Heart left ventricle (tissue), 16 donors: ENCODE measurements at regions not wholly inside any gene's neighbourhood (a gene's known extent, or its start where the extent isn't known, plus 50 kb on each side); places are given as distances from the start of the nearest gene placed in this dataset.

ENCODE experiments used
- ATAC-seq, 4 donors: fragments of 200-7000 bp; cut with Tn5 transposase; one replicate each; pipeline ENCODE4 v1.9.1; 2020 to 2022; ENCODE audit warnings: moderate library complexity in 4 of 4, mild to moderate bottlenecking in 3 of 4, moderate number of reproducible peaks in 1 of 4
- DNase-seq, 5 donors: peaks; one replicate each; pipeline ENCODE4 v3.0.0-alpha.2; 2020
- H3K27ac ChIP-seq, 12 donors: fragments of 200-600 bp; sonication (generic) in 4 of 12; one replicate each; pipeline versions ENCODE4 v1.5.0 to v1.8.0; 2016 to 2022; ENCODE audit warnings: mild to moderate bottlenecking in 2 of 12
- H3K27me3 ChIP-seq, 9 donors: fragments of 200-600 bp; sonication (generic) in 2 of 9; one replicate each; pipeline versions ENCODE4 v1.5.1 to v1.8.0; 2016 to 2022; ENCODE audit warnings: mild to moderate bottlenecking in 3 of 9
- H3K36me3 ChIP-seq, 9 donors: fragments of 200-600 bp; sonication (generic) in 2 of 9; one replicate each; pipeline versions ENCODE4 v1.5.0 to v1.8.0; 2018 to 2022; ENCODE audit warnings: mild to moderate bottlenecking in 2 of 9
- H3K4me1 ChIP-seq, 12 donors: fragments of 200-600 bp; sonication (generic) in 4 of 12; one replicate each; pipeline versions ENCODE4 v1.5.0 to v1.8.0; 2016 to 2022; ENCODE audit warnings: mild to moderate bottlenecking in 3 of 12
- H3K4me3 ChIP-seq, 12 donors: fragments of 200-600 bp; sonication (generic) in 4 of 12; one replicate each; pipeline versions ENCODE4 v1.5.0 to v1.8.0; 2017 to 2022; ENCODE audit warnings: mild to moderate bottlenecking in 9 of 12, moderate library complexity in 4 of 12
- H3K9me3 ChIP-seq, 12 donors: fragments of 200-600 bp; sonication (generic) in 4 of 12; one replicate each; pipeline versions ENCODE4 v1.5.0 to v1.8.0; 2016 to 2022; ENCODE audit warnings: mild to moderate bottlenecking in 1 of 12
- CTCF ChIP-seq, 12 donors: fragments of 200-600 bp; sonication (generic) in 4 of 12; IDR thresholded peaks; one replicate each; pipeline versions ENCODE4 v1.5.0 to v1.8.0; 2018 to 2022; ENCODE audit warnings: antibody characterized with exemption in 12 of 12, mild to moderate bottlenecking in 5 of 12
- POLR2A ChIP-seq, 2 donors: fragments of 450-650 bp; IDR thresholded peaks; one replicate each; pipeline ENCODE4 v1.6.1; 2017; ENCODE audit warnings: antibody characterized with exemption in 2 of 2, mild to moderate bottlenecking in 2 of 2, moderate library complexity in 2 of 2
- WGBS, 4 donors: extraction: QIAGEN DNeasy Blood & Tissue Kit in 2 of 4; methylation state at CpG; one replicate each; pipeline versions ENCODE4 v1.1.5 to v1.1.7; 2013 to 2018; 5-methylcytosine and 5-hydroxymethylcytosine counted together
- intact Hi-C, 10 donors: fragments of 100-400 bp; cut with DNase I; formaldehyde crosslinking; loops; one replicate each; pipeline versions ENCODE4 v1.11.1 to v1.14.2; 2022
- donor health status: ischemic (EF 13 %, LVEDD 7.1; RV severe dilation, severe dysfunction).
- donor health status: healthy with polysubstance abuse.
- donor health status: DM: no; HTN: yes; CAD: no.
- donor health status: DM: no; HTN: no; CAD: no.
- donor health status: ischemic (EF 25% LVEDD 6.9; RV normal size, moderate dysfunction).
- donor health status: ischemic (EF 25% LVEDD 5.7; RV mildly dilated, moderate dysfunction).
- donor health status: healthy.
- donor health status: DM: yes; HTN: yes; CAD: no.
- donor health status: ischemic (EF 35%, LVEDD 5.7; RV mildly dilated, moderate dysfunction).
- donor health status: nonischemic (EF 11% LVEDD 7.7; RV severe dilation, severe dysfunction).
- donor health status: DM: yes; HTN: yes; CAD: no.
- donor health status: PGD.
- donor health status: ischemic (EF 29% LVEDD 5.4; RV normal size, mild dysfunction).
- donor health status: nonischemic (EF 23%, LVEDD 6.1; RV moderate dilation, normal function).

DNA sequence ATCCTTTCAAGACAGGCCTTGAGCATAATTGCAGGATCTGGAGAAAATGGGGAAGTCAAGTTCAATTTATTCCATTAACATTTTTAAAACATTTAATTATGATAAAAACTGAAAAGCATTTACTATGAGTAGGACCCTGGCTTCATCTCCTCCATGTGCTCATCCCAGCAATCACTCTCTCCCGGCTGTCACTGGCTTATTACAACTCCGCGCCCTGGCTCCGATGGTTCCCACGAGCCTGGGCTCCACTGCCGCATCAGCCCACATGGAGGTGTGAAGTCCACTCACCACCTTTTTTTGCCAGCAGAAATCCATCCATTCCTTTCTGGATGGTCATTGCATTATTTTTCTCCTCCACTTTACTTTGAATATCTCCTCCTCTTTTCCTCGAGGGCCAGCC is 194.4 kb downstream of the EMP1 start:
- intact Hi-C loops: no loop called here
- H3K9me3 ChIP-seq: no peaks in the 10 kb centered on the region
- 71 to 82% (median 78%) methylated on average over 7 of the region's 7 CpGs for WGBS, 4 donors
- no peak for TF ChIP-seq POLR2A (IDR thresholded peaks at IDR 0.05)
- no peak for TF ChIP-seq CTCF (IDR thresholded peaks at IDR 0.05)
- no peak for DNase-seq
- H3K4me1 ChIP-seq: peaks cover 0 to 12% (median 4%) of the 10 kb centered on the region in 12 donors
- no peak for ATAC-seq
- H3K27me3 ChIP-seq: peaks cover 0 to 3% (median 0%) of the 10 kb centered on the region in 9 donors
- H3K27ac ChIP-seq: peak overlapping the region in 3 of 12 donors; percentile 5 to 64 (median 47)
- H3K36me3 ChIP-seq: no peaks in the 10 kb centered on the region
- H3K4me3 ChIP-seq: no peak overlapping the region

DNA sequence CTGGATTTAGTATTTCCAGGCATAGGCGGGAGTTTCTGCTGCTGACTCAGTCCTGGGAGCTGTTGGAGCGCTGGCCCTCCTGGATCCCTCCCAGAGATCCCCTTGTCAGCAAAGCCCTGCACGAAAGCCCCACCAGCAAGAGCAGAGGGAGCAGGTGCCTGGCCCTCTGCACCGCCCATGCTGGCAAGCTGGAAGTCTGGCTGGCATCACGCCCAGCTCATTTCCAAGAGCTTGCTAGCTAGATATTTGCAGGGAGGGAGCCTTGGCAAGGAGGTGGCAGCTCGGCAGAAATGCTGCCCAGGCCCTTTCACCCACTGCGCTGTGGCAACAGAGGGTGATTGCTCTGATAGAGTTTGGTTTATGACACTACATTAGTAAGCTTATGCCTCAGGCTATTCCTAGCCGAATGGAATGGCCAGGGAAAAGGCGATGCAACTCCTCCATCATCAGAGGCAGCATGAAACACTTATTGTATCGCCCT is 193.9 kb downstream of the EMP1 start:
- DNase-seq (peak; percentile 81 to 93 (median 89)), ATAC-seq (peak; percentile 97 to 100 (median 99))
- H3K9me3 ChIP-seq: no peaks in the 10 kb centered on the region
- TF ChIP-seq CTCF (IDR thresholded peaks at IDR 0.05): no peak
- TF ChIP-seq POLR2A (IDR thresholded peaks at IDR 0.05): no peak
- no peak overlapping the region for H3K4me3 ChIP-seq
- peaks cover 0 to 6% (median 0%) of the 10 kb centered on the region in 9 donors for H3K27me3 ChIP-seq
- peaks cover 0 to 12% (median 4%) of the 10 kb centered on the region in 12 donors for H3K4me1 ChIP-seq
- H3K27ac ChIP-seq: peak overlapping the region in 4 of 12 donors; percentile 5 to 64 (median 28)
- intact Hi-C loops: no loop called here
- 33 to 52% (median 41%) methylated on average over 9 to 10 of the region's 10 CpGs for WGBS, 4 donors
- no peaks in the 10 kb centered on the region for H3K36me3 ChIP-seq

DNA sequence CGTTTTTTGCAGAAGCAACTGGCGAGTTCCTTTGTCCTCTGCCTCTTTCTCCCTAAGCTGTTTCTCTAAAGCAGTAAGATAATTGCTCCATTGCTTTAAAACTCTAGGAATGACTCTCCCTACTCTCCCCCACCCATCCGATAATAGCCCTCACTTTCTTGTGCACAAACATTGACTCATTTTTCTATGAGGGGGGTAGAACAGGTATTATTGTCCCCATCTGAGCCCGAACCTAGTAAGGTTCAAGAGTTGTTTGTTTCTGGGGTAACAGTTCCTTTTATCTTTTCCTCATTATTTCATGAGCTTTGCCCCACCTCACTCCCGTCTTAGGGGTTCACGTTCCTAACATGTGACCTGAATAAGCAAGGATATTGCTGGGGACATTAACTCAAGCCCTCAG is 190.6 kb downstream of the EMP1 start:
- DNase-seq (no peak), ATAC-seq (no peak)
- H3K9me3 ChIP-seq: no peaks in the 10 kb centered on the region
- 86 to 89% (median 87%) methylated on average over 6 of the region's 6 CpGs for WGBS, 4 donors
- H3K4me1 ChIP-seq: peaks cover 0 to 12% (median 4%) of the 10 kb centered on the region in 12 donors
- intact Hi-C loops: no loop called here
- no peak overlapping the region for H3K4me3 ChIP-seq
- H3K36me3 ChIP-seq: no peaks in the 10 kb centered on the region
- H3K27ac ChIP-seq: no peak overlapping the region
- peaks cover 0 to 7% (median 0%) of the 10 kb centered on the region in 9 donors for H3K27me3 ChIP-seq
- TF ChIP-seq POLR2A (IDR thresholded peaks at IDR 0.05): no peak
- no peak for TF ChIP-seq CTCF (IDR thresholded peaks at IDR 0.05)

DNA sequence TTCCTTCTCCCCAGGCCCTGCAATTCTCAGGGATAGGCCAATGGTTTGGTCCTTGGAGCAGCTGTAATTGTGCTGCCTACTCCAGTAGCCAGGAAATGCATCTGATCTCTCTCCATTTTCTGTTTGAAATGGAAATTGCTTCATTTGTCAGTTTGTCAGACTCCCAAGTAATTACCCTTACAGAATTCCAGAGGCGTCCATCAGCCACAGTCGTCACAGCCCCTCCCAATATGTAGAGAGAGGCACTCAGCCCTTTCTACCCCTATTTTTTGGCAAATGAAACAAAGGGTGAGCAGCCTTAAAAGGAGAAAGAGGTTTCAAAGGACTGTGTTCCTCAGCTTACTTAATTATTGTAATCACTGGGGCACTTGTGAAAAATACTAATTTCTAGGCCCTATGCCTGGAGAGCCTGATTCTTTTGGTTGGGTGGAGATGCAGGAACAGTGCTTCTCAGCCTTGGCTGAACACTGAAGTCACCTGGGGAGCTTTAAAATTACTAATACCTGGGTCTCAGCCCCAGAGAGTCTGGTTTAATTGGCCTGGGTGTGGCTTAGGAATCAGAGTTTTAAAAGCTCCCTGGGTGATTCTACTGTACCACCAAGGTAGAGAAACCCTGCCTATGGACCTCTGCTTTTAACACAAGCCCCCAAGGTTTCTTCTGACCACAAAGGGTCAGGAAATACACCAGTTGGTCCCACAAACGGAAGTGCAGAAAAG is 190.0 kb downstream of the EMP1 start:
- peaks cover 0 to 12% (median 4%) of the 10 kb centered on the region in 12 donors for H3K4me1 ChIP-seq
- TF ChIP-seq CTCF (IDR thresholded peaks at IDR 0.05) (no peak), POLR2A (IDR thresholded peaks at IDR 0.05) (no peak)
- peaks cover 0 to 7% (median 0%) of the 10 kb centered on the region in 9 donors for H3K27me3 ChIP-seq
- 74 to 85% (median 80%) methylated on average over 3 of the region's 3 CpGs for WGBS, 4 donors
- no peaks in the 10 kb centered on the region for H3K36me3 ChIP-seq
- intact Hi-C loops: no loop called here
- H3K27ac ChIP-seq: no peak overlapping the region
- no peaks in the 10 kb centered on the region for H3K9me3 ChIP-seq
- DNase-seq (no peak), ATAC-seq (no peak)
- no peak overlapping the region for H3K4me3 ChIP-seq
